ENCODE measurements at regions not wholly inside any gene's neighbourhood (a gene's known extent, or its start where the extent isn't known, plus 50 kb on each side); places are given as distances from the start of the nearest gene placed in this dataset.

DNA sequence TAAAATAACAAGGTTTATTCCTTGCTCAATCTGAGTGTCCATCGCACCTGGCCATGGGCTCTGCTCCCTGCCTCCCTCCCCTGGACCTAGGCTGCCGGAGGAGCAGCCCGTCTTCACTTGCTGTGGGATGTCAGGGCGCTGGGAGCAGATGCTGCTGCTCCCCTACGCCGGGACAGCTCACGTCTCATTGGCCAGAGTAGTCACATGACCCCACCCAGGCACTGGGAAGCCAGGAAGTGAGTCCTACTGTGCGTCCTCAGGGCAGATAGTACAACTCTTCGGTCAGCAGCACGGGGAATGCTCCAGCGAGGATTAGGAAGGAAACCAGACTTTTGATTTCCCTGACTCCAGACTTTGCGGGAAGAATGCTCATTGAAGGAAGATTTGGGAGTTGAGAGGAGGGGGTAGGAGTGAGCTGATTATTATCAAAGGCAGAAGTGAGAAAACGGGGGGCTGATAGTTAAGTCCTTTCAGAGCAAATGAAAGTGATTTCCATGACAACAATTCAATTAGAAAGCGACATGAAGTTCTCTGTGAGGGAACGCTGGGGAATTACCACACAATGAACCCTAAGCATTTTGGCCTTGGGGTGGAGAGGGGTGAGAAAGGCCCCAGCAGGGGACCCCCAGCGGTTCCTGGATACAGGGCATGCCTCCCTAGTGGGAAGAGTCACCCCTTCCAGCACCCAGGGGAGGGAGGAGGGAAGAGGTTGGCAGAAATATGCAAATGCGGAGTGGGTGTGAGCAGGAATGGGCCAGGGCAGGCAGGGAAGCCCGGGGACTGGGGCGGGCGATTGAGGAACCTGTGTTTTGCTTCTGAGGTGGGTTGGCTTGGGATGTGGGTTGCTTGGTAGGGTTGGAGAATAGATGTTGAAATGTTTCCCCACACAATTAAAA, 215.5 kb downstream of the AACS start:
- TF ChIP-seq NR1H2 (CRISPR knock-in tag; IDR thresholded peaks at IDR 0.05), result no peak
- TF ChIP-seq, protein P1, sequence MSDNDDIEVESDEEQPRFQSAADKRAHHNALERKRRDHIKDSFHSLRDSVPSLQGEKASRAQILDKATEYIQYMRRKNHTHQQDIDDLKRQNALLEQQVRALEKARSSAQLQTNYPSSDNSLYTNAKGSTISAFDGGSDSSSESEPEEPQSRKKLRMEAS (CRISPR knock-in tag; IDR thresholded peaks at IDR 0.05), result no peak; the same call in 1 of the 2 replicates
- no peak for TF ChIP-seq CREB1 (CRISPR knock-in tag; IDR thresholded peaks at IDR 0.05)
- TF ChIP-seq TEAD4 (CRISPR knock-in tag; IDR thresholded peaks at IDR 0.05), result no peak
- TF ChIP-seq, protein P2, sequence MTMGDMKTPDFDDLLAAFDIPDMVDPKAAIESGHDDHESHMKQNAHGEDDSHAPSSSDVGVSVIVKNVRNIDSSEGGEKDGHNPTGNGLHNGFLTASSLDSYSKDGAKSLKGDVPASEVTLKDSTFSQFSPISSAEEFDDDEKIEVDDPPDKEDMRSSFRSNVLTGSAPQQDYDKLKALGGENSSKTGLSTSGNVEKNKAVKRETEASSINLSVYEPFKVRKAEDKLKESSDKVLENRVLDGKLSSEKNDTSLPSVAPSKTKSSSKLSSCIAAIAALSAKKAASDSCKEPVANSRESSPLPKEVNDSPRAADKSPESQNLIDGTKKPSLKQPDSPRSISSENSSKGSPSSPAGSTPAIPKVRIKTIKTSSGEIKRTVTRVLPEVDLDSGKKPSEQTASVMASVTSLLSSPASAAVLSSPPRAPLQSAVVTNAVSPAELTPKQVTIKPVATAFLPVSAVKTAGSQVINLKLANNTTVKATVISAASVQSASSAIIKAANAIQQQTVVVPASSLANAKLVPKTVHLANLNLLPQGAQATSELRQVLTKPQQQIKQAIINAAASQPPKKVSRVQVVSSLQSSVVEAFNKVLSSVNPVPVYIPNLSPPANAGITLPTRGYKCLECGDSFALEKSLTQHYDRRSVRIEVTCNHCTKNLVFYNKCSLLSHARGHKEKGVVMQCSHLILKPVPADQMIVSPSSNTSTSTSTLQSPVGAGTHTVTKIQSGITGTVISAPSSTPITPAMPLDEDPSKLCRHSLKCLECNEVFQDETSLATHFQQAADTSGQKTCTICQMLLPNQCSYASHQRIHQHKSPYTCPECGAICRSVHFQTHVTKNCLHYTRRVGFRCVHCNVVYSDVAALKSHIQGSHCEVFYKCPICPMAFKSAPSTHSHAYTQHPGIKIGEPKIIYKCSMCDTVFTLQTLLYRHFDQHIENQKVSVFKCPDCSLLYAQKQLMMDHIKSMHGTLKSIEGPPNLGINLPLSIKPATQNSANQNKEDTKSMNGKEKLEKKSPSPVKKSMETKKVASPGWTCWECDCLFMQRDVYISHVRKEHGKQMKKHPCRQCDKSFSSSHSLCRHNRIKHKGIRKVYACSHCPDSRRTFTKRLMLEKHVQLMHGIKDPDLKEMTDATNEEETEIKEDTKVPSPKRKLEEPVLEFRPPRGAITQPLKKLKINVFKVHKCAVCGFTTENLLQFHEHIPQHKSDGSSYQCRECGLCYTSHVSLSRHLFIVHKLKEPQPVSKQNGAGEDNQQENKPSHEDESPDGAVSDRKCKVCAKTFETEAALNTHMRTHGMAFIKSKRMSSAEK (CRISPR knock-in tag; IDR thresholded peaks at IDR 0.05; ENCODE audit: borderline replicate concordance), result no peak
- TF ChIP-seq ETV6 (CRISPR knock-in tag; IDR thresholded peaks at IDR 0.05), result no peak
- TF ChIP-seq, protein P3, sequence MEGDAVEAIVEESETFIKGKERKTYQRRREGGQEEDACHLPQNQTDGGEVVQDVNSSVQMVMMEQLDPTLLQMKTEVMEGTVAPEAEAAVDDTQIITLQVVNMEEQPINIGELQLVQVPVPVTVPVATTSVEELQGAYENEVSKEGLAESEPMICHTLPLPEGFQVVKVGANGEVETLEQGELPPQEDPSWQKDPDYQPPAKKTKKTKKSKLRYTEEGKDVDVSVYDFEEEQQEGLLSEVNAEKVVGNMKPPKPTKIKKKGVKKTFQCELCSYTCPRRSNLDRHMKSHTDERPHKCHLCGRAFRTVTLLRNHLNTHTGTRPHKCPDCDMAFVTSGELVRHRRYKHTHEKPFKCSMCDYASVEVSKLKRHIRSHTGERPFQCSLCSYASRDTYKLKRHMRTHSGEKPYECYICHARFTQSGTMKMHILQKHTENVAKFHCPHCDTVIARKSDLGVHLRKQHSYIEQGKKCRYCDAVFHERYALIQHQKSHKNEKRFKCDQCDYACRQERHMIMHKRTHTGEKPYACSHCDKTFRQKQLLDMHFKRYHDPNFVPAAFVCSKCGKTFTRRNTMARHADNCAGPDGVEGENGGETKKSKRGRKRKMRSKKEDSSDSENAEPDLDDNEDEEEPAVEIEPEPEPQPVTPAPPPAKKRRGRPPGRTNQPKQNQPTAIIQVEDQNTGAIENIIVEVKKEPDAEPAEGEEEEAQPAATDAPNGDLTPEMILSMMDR (IDR thresholded peaks at IDR 0.05), result no peak
- TF ChIP-seq, protein P4, sequence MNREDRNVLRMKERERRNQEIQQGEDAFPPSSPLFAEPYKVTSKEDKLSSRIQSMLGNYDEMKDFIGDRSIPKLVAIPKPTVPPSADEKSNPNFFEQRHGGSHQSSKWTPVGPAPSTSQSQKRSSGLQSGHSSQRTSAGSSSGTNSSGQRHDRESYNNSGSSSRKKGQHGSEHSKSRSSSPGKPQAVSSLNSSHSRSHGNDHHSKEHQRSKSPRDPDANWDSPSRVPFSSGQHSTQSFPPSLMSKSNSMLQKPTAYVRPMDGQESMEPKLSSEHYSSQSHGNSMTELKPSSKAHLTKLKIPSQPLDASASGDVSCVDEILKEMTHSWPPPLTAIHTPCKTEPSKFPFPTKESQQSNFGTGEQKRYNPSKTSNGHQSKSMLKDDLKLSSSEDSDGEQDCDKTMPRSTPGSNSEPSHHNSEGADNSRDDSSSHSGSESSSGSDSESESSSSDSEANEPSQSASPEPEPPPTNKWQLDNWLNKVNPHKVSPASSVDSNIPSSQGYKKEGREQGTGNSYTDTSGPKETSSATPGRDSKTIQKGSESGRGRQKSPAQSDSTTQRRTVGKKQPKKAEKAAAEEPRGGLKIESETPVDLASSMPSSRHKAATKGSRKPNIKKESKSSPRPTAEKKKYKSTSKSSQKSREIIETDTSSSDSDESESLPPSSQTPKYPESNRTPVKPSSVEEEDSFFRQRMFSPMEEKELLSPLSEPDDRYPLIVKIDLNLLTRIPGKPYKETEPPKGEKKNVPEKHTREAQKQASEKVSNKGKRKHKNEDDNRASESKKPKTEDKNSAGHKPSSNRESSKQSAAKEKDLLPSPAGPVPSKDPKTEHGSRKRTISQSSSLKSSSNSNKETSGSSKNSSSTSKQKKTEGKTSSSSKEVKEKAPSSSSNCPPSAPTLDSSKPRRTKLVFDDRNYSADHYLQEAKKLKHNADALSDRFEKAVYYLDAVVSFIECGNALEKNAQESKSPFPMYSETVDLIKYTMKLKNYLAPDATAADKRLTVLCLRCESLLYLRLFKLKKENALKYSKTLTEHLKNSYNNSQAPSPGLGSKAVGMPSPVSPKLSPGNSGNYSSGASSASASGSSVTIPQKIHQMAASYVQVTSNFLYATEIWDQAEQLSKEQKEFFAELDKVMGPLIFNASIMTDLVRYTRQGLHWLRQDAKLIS (CRISPR knock-in tag; IDR thresholded peaks at IDR 0.05; ENCODE audit: borderline replicate concordance), result no peak
- no peak for TF ChIP-seq PRDM15 (CRISPR knock-in tag; IDR thresholded peaks at IDR 0.05)
- TF ChIP-seq ZBTB21 (CRISPR knock-in tag; IDR thresholded peaks at IDR 0.05; ENCODE audit: borderline replicate concordance), result peak; percentile 28; the same call in 1 of the 2 replicates
- TF ChIP-seq, protein P5, sequence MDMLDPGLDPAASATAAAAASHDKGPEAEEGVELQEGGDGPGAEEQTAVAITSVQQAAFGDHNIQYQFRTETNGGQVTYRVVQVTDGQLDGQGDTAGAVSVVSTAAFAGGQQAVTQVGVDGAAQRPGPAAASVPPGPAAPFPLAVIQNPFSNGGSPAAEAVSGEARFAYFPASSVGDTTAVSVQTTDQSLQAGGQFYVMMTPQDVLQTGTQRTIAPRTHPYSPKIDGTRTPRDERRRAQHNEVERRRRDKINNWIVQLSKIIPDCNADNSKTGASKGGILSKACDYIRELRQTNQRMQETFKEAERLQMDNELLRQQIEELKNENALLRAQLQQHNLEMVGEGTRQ (CRISPR knock-in tag; IDR thresholded peaks at IDR 0.05), result peak; percentile 96
